Endothelial cell of umbilical vein (primary cell): ENCODE measurements at regions not wholly inside any gene's neighbourhood (a gene's known extent, or its start where the extent isn't known, plus 50 kb on each side); places are given as distances from the start of the nearest gene placed in this dataset.
A peak's percentile ranks its signal among the peaks of the same experiment; 100 is the strongest.

Source experiments
- BruUV-seq: library from RNA; stranded (reverse); fragments of 400-500 nt; replicated peaks from 2 replicates; lab custom pipeline; 2021; lab: Mats Ljungman, UMichigan
- CTCF ChIA-PET: fragments of 300-600, 350-600 bp; sonication (Branson Sonifier 250); formaldehyde crosslinking; loops from one replicate; lab custom pipeline; 2021; ENCODE audit warnings: antibody characterized with exemption, inconsistent platforms; lab: Charles Lee
- POLR2A ChIA-PET: fragments of 300-600, 350-600 bp; sonication (Branson Sonifier 250); formaldehyde crosslinking; loops from one replicate; lab custom pipeline; 2021; ENCODE audit warnings: antibody characterized with exemption, inconsistent platforms; lab: Charles Lee
- DNase-seq: peaks from one replicate; pipeline ENCODE4 v3.0.0-alpha.2; 2011; ENCODE audit warnings: low read depth, low spot score
- FAIRE-seq: peaks from 2 replicates; lab custom pipeline; 2011; peaks lifted over from hg19 to GRCh38; lab: Jason Lieb, UNC
- H2AFZ ChIP-seq: 2 replicates; pipeline ENCODE4 v1.6.0; 2012; ENCODE audit warnings: low read depth, low read length, control low read depth, inconsistent platforms
- H3K27ac ChIP-seq: 2 replicates; pipeline ENCODE4 v1.5.1; 2011; ENCODE audit warnings: low read depth, mild to moderate bottlenecking, control low read depth, low read length, moderate library complexity; ENCODE audit not compliant: insufficient read depth
- H3K27me3 ChIP-seq, 2 experiments: 2 replicates each; pipeline versions ENCODE4 v1.6.0 to v1.6.1; 2011; ENCODE audit warnings: low read length in 2 of 2, mixed read lengths in 1 of 2; ENCODE audit not compliant: control insufficient read depth in 2 of 2, insufficient read depth in 2 of 2
- H3K36me3 ChIP-seq, 2 experiments: 2 replicates in 1 of 2; 3 replicates in 1 of 2; pipeline ENCODE4 v1.5.1; 2011; ENCODE audit warnings: low read length in 2 of 2, mild to moderate bottlenecking in 1 of 2, moderate library complexity in 1 of 2; ENCODE audit not compliant: control insufficient read depth in 2 of 2, insufficient read depth in 2 of 2; ENCODE audit errors: extremely low read depth in 1 of 2
- H3K4me1 ChIP-seq: 3 replicates; pipeline ENCODE4 v1.5.1; 2011; ENCODE audit warnings: mild to moderate bottlenecking, low read length; ENCODE audit not compliant: control insufficient read depth, insufficient read depth; ENCODE audit errors: extremely low read depth
- H3K4me2 ChIP-seq: 2 replicates; pipeline ENCODE4 v1.6.1; 2011; ENCODE audit warnings: low read length, control low read depth, mixed read lengths; ENCODE audit not compliant: insufficient read depth
- H3K4me3 ChIP-seq, 3 experiments: fragments of 200-600 bp in 1 of 3; sonication (generic), shearing (Covaris generic) in 1 of 3; replicated peaks in 1 of 3; 2 replicates each; pipeline ENCODE4 v1.5.1; 2011 to 2016; ENCODE audit warnings: control low read depth in 3 of 3, low read length in 3 of 3, mild to moderate bottlenecking in 2 of 3, inconsistent platforms in 1 of 3, low read depth in 1 of 3, moderate library complexity in 1 of 3; ENCODE audit not compliant: insufficient read depth in 1 of 3
- H3K79me2 ChIP-seq: 2 replicates; pipeline ENCODE4 v1.6.0; 2012; ENCODE audit warnings: low read length, inconsistent platforms; ENCODE audit not compliant: control insufficient read depth, insufficient read depth
- H3K9ac ChIP-seq: replicated peaks from 2 replicates; pipeline ENCODE3; 2011; ENCODE audit warnings: low read length, control low read depth; ENCODE audit not compliant: insufficient read depth; ENCODE audit errors: extremely low read depth
- H3K9me1 ChIP-seq: replicated peaks from 3 replicates; pipeline ENCODE4 v1.6.0; 2011; ENCODE audit warnings: mild to moderate bottlenecking, low read length; ENCODE audit not compliant: control insufficient read depth, insufficient read depth; ENCODE audit errors: extremely low read depth
- H3K9me3 ChIP-seq: replicated peaks from 2 replicates; pipeline ENCODE4 v1.5.1; 2012; ENCODE audit warnings: low read length, inconsistent platforms; ENCODE audit not compliant: control insufficient read depth, insufficient read depth
- H4K20me1 ChIP-seq: replicated peaks from 2 replicates; pipeline ENCODE3; 2011; ENCODE audit warnings: mild to moderate bottlenecking, low read length; ENCODE audit not compliant: control insufficient read depth, insufficient read depth; ENCODE audit errors: extremely low read depth
- EZH2 ChIP-seq: IDR thresholded peaks from 2 replicates; pipeline ENCODE4 v1.6.1; 2012; ENCODE audit warnings: borderline replicate concordance, low read depth, mild to moderate bottlenecking, moderate library complexity, low read length, inconsistent platforms; ENCODE audit not compliant: severe bottlenecking
- FOS ChIP-seq: IDR thresholded peaks from 2 replicates; pipeline ENCODE4 v1.6.1; 2011; ENCODE audit warnings: mild to moderate bottlenecking, low read length, moderate library complexity, borderline replicate concordance; ENCODE audit not compliant: insufficient read depth
- GATA2 ChIP-seq: IDR thresholded peaks from 2 replicates; pipeline ENCODE4 v1.7.0; 2011; ENCODE audit warnings: low read depth, mild to moderate bottlenecking, moderate library complexity, mixed read lengths, low read length; ENCODE audit not compliant: insufficient read length, insufficient read depth
- JUN ChIP-seq: IDR thresholded peaks from 2 replicates; pipeline ENCODE4 v1.6.1; 2011; ENCODE audit warnings: borderline replicate concordance, low read depth; ENCODE audit not compliant: insufficient read length, insufficient read depth
- MAX ChIP-seq: IDR thresholded peaks from 2 replicates; pipeline ENCODE4 v1.6.1; 2011; ENCODE audit not compliant: insufficient read depth, insufficient read length
- MYC ChIP-seq: IDR thresholded peaks from one replicate; pipeline ENCODE4 v1.6.1; 2011; ENCODE audit warnings: mild to moderate bottlenecking, low read depth, low read length
- POLR2A ChIP-seq: IDR thresholded peaks from 2 replicates; pipeline ENCODE4 v1.6.1; 2012; ENCODE audit warnings: low read depth, mild to moderate bottlenecking, control low read depth, low read length
- POLR2AphosphoS5 ChIP-seq: IDR thresholded peaks from 2 replicates; pipeline ENCODE4 v1.6.1; 2012; ENCODE audit warnings: low read depth, mild to moderate bottlenecking, control low read depth, low read length, moderate library complexity; ENCODE audit not compliant: insufficient read depth
- dilution Hi-C: fragments of 300-500 bp; cut with MboI; formaldehyde crosslinking; loops from one replicate; pipeline ENCODE4 v1.15.0; 2019; ENCODE audit warnings: low sequenced_read_pairs; ENCODE audit not compliant: extremely low pct_ligation_motif_present
- intact Hi-C: fragments of 100-400 bp; cut with micrococcal nuclease; formaldehyde crosslinking; loops from one replicate; pipeline ENCODE4 v1.10.0; 2022
- TF ChIP-seq, protein P1 (sequence below), 2 donors: IDR thresholded peaks; 1 replicate in 1 of 2; 2 replicates in 1 of 2; pipeline ENCODE4 v1.5.1; 2011; ENCODE audit warnings: low read length in 2 of 2, mild to moderate bottlenecking in 2 of 2, moderate library complexity in 2 of 2, control low read depth in 1 of 2, inconsistent platforms in 1 of 2, low read depth in 1 of 2; ENCODE audit not compliant: insufficient read depth in 1 of 2; ENCODE audit errors: extremely low read depth in 1 of 2

- H3K9ac ChIP-seq, result peak overlapping the region; percentile 77
- H3K27me3 ChIP-seq, result peaks cover 5 to 7% of the 10 kb centered on the region in 2 experiments
- no peaks in the 10 kb centered on the region for H3K9me3 ChIP-seq
- no TSS peak for BruUV-seq
- ChIA-PET POLR2A (interaction anchor here (0.9 kb wide), 1 partner anchor 61 kb away, joined by 3 read pairs; the partner anchor contains the start of gene DMAC2), CTCF (no interaction called here)
- intact Hi-C loops (no loop called here), dilution Hi-C loops (no loop called here)
- no peaks in the 10 kb centered on the region for H3K36me3 ChIP-seq
- no peak for TF ChIP-seq GATA2
- no peak for TF ChIP-seq JUN
- TF ChIP-seq, protein P1, sequence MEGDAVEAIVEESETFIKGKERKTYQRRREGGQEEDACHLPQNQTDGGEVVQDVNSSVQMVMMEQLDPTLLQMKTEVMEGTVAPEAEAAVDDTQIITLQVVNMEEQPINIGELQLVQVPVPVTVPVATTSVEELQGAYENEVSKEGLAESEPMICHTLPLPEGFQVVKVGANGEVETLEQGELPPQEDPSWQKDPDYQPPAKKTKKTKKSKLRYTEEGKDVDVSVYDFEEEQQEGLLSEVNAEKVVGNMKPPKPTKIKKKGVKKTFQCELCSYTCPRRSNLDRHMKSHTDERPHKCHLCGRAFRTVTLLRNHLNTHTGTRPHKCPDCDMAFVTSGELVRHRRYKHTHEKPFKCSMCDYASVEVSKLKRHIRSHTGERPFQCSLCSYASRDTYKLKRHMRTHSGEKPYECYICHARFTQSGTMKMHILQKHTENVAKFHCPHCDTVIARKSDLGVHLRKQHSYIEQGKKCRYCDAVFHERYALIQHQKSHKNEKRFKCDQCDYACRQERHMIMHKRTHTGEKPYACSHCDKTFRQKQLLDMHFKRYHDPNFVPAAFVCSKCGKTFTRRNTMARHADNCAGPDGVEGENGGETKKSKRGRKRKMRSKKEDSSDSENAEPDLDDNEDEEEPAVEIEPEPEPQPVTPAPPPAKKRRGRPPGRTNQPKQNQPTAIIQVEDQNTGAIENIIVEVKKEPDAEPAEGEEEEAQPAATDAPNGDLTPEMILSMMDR (IDR thresholded peaks at IDR 0.05; ENCODE audit: extremely low read depth in 1 of 2, insufficient read depth in 1 of 2, low read depth in 1 of 2, low read length in 2 of 2), result no peak
- TF ChIP-seq FOS, result peak; percentile 17
- no peak for TF ChIP-seq POLR2A
- TF ChIP-seq MYC, result no peak
- TF ChIP-seq POLR2AphosphoS5, result no peak
- no peak for TF ChIP-seq MAX
- TF ChIP-seq EZH2, result no peak
- no peaks in the 10 kb centered on the region for H3K9me1 ChIP-seq
- FAIRE-seq (no peak), DNase-seq (peak; percentile 71)
- H3K79me2 ChIP-seq, result no peaks in the 10 kb centered on the region
- H2AFZ ChIP-seq, result peak overlapping the region; percentile 85
- peak overlapping the region; percentile 5 to 71 (median 35) for H3K4me3 ChIP-seq
- no peaks in the 10 kb centered on the region for H4K20me1 ChIP-seq
- H3K4me2 ChIP-seq, result peak overlapping the region; percentile 91
- peak overlapping the region; percentile 93 for H3K27ac ChIP-seq
- H3K4me1 ChIP-seq, result peaks cover 18% of the 10 kb centered on the region
Observed at GRCh38 chr19:41500443-41500842, 57.5 kb downstream of the ERICH4 start.
